ENCODE measurements at regions not wholly inside any gene's neighbourhood (a gene's known extent, or its start where the extent isn't known, plus 50 kb on each side); places are given as distances from the start of the nearest gene placed in this dataset.

GRCh38 chr2:19543663-19544383 is 185.4 kb upstream of the OSR1 start:
- DNase-seq (ENCODE audit: low spot score): no peak

- DNase-seq (ENCODE audit: low spot score): no peak
Measured at GRCh38 chr2:19542796-19543662, 184.6 kb upstream of the OSR1 start.

- DNase-seq (ENCODE audit: low spot score): peak; percentile 14
Measured at GRCh38 chr2:19541884-19542283, 183.5 kb upstream of the OSR1 start.

DNA sequence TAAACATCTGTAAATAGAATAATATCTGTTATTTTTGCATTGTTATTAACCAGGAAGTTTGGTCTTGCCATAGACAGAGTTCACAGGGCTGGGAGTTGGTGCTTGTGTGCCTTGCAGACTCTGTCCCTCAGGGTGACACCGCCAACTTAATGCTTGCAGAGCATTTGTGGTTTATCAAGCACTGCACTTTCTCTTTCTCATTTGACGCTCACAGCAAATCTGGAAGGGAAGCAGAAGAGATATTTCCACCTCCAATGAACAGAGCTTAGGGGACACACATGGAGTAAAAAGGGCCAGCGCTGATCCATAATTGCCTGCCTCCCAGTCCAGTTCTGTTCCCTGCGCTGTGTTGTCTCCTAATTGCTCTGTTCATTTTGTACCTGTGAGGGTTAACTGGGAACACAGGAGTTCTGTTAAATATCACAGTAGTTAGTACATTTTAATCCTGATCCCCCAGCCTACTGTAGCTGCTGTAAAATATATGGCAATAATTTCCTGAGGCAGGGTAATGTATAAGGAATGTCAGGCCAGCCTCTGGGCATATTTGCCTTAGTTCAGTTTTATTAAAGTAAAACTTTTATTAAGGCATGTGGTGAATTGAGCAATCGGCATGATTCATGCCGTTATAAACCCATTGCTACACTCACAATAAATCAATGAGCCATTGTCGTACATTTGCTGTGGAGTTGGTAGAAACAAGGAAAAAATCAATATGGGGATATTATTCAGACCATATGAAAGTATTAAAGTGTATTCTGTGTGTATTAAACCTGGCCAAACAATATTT is 182.5 kb upstream of the OSR1 start:
- DNase-seq (ENCODE audit: low spot score): peak; percentile 87

- DNase-seq (ENCODE audit: low spot score): peak; percentile 92
Measured at GRCh38 chr2:19538411-19538963, 180.1 kb upstream of the OSR1 start.

- DNase-seq (ENCODE audit: low spot score): peak; percentile 39
Measured at GRCh38 chr2:19536136-19536535, 177.7 kb upstream of the OSR1 start.

GRCh38 chr2:19532547-19533196 is 174.2 kb upstream of the OSR1 start:
- DNase-seq (ENCODE audit: low spot score): no peak

- DNase-seq (ENCODE audit: low spot score): no peak
Measured at GRCh38 chr2:19529677-19530076, 171.3 kb upstream of the OSR1 start.

DNA sequence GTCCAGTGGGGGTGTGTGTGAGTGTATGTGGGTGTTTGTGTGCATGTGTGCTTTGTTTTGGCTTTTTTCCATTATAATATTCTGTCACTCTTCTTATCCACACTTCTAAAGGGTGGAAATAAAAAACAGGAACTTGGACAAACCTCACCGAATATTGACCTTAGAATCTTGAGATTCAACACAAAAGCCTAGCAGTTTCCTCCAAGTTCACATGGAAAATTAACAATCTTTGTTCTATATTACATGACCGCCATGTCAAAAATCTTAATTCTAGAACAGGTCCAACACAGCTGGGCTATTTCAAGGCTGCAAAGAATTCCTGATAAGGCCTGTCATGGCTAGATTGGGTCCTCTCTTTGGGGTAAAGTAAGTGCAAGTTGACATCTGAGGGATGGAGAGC is 169.3 kb upstream of the OSR1 start:
- DNase-seq (ENCODE audit: low spot score): no peak

DNA sequence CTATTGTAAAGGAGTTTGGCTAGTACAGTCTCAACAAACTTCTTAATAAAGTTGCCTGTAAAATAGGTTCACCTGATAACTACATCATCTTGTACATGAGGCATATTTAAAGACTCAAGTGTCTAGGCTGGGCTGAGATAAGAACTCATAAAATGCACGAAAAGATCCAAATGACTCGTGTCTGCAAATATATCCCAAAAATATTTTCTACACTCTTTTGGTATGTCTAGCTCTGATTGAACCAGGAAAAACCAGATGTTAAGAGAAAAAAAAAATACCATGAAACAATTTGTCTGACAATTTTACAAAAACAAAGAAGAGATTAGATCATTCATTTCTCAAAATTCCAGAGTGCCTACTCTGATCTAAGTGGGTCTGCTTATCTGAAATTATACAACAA is 166.9 kb upstream of the OSR1 start:
- DNase-seq (ENCODE audit: low spot score): no peak

DNA sequence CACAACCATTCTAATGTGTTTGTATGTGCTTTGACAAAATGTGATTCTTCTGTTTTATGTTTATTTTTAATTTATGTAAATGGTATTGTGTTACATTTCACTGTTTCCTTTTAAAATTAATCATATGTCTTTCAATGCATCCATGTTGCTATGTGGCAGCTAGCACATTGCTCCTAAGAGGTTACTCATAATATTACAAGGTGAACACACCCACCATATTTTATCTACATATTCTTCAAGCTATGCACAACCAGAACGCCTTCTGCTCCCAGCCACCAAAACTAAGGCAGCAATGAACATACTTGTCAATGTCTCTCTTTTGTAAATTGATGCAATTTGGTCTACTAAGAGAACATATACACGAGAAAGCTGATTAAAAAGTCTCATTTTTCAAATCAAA is 160.6 kb upstream of the OSR1 start:
- DNase-seq (ENCODE audit: low spot score): no peak

- no peak for DNase-seq (ENCODE audit: low spot score)
Measured at GRCh38 chr2:19507137-19507536, 148.7 kb upstream of the OSR1 start.

DNA sequence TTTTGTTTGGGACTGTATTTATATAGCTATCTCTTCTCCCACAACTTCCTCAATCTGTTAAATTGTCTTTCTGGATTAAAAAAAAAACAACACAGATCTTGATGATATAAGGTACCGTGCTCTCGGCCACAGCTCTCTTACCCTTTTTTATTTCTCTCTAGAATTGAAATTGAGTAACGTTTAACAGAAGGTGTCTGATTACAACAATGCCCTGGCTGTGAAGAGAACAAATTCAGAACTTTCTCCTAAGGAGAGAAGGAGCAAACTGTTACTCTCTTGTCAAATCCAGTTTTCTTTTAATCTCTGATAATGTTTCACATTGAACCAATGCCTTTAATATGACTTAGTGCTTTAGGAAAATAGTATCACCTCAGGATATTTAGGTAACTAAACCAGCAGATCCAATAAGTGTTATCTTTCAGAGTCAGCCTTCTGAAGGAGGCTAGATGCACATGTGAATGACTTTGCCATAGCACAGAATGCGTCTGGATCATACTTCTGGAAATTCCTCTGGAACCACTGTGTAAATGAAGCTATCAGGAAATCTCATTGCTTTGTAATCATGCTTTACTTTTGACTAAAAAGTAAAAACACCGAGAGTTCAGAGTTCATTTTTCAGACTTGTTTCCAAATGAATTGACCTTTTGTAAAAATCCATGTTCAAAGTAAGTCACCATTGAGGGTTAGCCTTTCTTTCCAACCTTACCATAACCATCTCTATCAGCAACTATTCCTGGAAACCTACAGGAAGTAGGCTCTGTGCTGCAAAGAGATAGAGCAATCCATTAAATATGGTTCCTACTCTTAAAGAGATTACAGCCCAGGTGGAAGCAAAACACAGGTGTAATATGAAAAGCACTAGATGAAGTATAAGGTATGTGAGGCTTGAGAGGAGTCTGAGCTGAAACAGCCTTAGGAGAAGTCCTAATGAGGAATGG is 147.0 kb upstream of the OSR1 start:
- peak; percentile 36 for DNase-seq (ENCODE audit: low spot score)

GRCh38 chr2:19504400-19505198 is 146.2 kb upstream of the OSR1 start:
- peak; percentile 50 for DNase-seq (ENCODE audit: low spot score)

DNA sequence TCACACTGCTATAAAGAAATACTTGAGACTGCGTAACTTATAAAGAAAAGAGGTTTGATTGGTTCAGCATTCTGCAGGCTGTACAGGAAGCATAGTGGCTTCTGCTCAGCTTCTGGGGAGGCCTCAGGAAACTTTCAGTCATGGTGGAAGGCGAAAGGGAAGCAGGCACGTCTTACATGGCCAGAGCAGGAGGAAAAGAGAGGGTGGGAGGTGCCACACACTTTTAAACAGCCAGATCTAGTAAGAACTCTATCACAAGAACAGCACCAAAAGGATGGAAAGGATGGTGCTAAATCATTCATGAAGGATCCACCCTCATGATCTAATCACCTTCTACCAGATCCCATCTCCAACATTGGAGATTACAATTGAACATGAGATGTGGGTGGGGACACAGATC is 145.5 kb upstream of the OSR1 start:
- no peak for DNase-seq (ENCODE audit: low spot score)

DNA sequence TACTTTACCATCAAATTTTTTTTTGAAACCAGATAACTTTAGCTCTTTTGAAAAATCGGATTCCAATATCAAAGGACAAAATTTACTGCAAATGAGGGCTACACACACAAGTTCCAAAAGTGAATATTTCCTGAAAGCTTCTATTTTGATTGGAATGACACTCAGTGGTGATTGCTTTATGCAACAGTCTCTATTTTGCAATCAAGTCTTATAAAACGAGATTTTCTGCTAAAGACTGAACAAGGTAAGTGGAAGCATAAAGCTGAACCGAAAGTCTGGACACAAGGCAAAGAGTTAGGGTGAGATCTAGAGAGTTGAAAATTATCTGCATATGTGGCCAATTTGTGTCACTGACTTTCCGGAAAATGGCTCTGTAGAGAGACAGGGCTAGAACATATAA is 145.0 kb upstream of the OSR1 start:
- DNase-seq (ENCODE audit: low spot score): no peak

DNA sequence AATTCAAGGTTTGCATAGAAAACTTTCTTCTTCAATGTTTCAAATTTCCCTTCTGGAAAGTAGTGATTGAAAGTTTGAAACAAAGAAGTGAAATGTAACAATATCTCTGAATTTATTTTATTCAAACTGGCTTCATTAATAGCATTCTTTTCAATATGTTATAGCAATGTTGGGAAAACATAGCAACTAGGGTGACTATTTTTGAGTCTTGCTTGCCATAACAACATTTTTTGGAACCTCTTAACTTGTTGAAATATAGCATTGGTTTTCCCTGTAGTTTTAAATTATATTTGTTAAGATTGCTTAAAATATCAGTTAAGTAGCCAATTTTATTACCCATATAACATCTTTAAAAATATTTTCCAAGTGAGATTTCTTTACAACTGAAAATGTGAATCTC is 141.7 kb upstream of the OSR1 start:
- no peak for DNase-seq (ENCODE audit: low spot score)

- peak; percentile 55 for DNase-seq (ENCODE audit: low spot score)
Measured at GRCh38 chr2:19496646-19497045, 138.2 kb upstream of the OSR1 start.

DNA sequence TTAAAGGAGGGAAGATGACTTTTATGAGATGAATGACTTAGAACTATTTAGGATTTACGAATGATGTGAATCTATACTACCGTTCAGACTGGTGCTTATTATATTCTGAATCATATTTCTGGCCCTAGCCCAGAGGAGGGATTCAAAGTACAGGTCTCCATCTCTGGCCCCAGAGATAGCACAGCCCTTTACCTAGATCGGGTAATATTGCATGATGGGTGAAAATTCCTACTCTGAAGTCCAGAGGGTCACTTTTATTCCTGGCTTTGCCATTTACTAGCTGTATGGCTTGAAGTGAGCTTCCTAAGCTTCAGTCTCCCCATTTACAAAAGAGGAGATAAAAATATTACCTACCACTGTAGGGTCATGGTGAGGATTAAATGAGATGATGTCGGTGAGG is 135.8 kb upstream of the OSR1 start:
- DNase-seq (ENCODE audit: low spot score): no peak

GRCh38 chr2:19491796-19492195 is 133.4 kb upstream of the OSR1 start:
- DNase-seq (ENCODE audit: low spot score): no peak
